GM21619 (cell line): ENCODE measurements at regions not wholly inside any gene's neighbourhood (a gene's known extent, or its start where the extent isn't known, plus 50 kb on each side); places are given as distances from the start of the nearest gene placed in this dataset.

Experiments
- ATAC-seq: cut with Tn5 transposase; IDR thresholded peaks from one replicate; pipeline ENCODE4 v1.9.1; 2021; ENCODE audit not compliant: unreplicated experiment

DNA sequence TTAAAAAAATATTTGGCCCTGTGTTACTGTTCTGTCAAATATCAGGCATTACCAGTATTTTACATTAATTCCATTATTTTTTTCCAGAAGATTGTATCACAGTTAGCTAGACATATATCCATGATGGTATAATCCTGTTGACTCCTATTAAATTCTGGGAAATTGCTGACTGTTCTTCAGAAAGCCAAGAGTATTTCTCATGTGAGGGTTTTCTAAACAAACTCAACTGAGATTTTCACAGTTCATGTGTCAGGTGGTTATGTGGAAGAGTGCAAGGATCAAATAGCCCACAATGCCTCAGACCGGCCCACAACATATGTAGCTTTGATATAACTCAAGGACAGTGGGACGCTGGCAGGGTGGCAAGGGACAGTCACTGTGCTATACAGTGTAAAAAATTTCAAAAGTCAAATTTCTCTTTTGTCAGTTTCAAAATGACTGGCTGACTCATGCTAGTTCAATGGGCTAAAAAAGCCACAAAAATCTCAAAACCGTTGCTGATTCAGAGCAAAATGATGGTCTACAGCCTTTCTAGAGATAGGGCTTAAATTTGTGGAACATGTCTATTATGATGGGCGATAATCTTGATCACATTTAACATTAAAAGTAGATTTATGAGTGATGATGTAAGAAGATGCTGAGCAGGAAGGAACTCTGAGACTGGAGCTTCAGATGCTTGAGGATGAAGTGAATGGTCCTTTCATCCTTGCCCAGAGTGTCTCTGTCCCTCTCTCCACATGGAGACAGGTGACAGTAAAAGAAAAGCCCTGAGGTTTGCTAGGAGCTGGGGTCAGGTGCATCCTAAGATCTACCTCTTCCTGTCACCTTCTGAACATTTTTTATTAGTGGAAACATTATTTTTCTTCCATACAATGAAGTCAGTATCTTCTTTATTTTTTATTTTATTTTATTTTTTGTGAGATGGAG, 175.8 kb upstream of the PIEZO2 start:
- peak; percentile 82 for ATAC-seq

DNA sequence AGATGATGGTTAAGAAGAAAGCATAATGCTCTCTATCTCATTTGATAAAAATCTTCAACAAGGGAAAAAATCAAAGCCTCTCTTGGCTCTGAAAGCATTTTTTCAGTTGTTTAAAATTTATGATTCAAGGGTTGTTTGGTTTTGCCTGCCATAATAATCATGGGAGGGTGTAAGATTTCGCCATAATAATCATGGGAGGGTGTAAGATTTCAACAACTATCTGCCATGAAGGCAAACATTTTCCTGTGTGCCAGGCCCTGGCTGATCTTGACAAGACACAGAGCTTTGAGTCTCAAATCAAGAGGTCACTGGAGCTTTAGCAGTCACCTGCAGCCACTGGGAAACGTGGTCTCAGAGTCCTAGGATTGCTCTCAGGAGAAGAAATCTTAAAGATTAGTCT, 175.1 kb upstream of the PIEZO2 start:
- ATAC-seq: no peak

DNA sequence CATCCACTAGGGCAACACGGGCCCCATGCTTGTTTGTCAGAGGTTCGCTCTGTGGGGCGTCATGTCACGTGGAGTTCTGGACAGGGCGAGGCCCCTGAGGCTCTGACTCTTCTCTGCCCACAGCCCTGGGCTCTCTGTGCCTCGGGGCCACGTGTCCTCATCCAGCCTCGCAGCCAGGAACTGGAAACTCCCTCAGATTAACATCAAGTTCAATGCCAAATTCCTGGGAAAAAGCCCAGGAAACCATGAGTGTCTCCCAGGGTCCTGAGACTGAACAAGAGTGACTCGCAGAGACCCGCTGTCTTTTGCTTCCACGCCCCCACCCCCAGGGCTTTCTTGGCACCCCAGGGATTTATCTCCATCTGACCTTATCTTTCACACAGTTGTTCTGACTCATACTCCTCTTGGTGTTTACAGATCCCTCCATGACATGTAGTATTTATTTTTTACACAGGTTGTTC, 174.0 kb upstream of the PIEZO2 start:
- no peak for ATAC-seq

DNA sequence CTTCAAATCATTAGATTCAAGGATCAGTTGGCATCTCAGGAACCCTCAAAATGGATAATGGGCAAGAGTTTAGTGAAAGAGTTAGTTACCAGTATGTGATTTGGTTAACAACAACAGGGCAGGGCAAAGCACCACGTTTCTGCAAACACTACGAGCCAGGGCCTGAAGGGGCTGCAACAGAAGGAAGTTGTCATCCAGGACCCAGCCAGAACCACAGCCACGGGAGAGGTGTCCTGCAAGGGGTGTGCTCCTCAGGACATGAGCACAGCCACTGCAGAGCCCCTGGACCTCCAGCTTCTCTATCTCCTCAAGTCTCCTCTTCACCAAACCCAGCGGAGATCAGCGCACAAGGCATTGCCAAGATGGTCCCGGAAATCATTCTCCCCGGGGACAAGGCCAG, 173.3 kb upstream of the PIEZO2 start:
- ATAC-seq: no peak

DNA sequence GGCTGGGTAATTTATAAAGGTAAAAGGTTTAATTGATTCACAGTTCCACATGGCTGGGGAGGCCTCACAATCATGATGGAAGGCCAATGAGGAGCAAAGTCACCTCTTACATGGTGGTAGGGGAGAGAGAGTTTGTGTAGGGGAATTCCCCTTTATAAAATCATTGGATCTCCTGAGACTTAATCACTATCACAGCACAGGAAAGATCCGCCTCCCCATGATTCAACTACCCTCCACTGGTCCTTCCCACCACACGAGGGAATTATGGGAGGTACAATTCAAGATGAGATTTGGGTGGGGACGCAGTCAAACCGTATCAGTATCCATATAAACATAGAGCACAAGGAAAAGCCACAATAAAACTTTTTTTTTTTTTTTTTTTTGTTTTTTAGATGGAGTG, 172.6 kb upstream of the PIEZO2 start:
- no peak for ATAC-seq

DNA sequence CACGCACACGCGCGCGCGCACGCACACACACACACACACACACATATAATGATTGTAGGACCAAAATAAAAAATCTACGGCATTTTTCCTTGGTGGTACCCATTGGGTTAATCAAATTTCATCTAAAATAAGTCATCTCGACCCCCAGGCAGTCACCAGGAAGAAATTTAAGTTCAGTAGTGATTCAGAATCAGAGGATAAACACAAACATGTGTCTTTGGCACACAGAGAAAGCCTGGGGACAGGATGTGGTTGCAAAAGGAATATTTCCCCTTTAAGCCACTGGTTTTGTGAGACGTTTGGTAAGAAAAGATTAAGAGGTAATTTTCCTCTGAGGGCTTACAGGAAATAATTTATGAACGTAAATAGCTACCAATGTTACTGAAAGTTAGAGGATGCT, 171.6 kb upstream of the PIEZO2 start:
- ATAC-seq: no peak

DNA sequence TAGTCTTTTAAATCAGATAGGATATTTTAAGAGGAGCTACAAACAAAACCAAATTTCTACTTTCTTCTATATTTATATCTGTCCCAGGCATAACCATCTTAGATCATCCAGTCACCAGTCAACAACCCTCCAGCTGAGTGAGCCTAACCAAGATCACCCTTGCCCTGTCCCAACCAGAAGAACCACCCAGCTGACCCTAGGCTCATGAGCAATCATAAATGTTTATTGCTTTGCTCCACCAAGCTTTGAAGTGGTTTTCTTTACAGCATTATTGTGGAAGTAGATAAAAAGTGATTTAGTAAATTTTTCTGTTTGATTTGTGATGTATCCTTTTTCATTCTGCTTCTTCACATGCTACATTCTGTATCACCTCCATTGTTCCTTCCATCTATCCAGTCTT, 167.2 kb upstream of the PIEZO2 start:
- no peak for ATAC-seq

DNA sequence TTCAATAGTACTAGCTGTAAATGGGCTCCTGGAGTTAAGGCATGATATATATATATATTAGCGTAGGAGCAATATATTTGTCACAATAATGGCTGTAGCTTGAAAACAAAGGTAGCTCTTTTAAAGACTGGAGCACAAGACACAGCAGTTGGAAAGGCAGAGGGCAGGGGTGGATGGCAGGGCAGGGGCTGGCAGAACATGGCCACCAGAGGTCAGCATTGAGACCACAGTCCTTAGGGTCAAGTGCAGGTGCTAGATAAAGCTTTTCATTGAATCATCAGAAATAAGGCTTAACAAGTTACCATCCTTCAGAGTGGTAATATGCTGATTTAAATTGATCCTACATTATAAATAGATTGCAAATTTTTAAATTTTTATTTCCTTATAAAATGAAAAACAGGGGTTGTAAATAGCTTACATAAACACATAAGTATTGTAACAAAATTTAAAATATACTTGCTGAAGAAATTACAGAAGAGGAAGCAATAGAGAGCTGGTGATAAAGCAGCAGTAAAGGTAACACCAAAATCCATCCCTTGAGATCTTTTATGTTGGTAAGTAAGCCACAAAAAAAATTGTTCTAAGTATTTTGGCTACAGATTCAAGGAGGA, 161.2 kb upstream of the PIEZO2 start:
- ATAC-seq: peak; percentile 58

DNA sequence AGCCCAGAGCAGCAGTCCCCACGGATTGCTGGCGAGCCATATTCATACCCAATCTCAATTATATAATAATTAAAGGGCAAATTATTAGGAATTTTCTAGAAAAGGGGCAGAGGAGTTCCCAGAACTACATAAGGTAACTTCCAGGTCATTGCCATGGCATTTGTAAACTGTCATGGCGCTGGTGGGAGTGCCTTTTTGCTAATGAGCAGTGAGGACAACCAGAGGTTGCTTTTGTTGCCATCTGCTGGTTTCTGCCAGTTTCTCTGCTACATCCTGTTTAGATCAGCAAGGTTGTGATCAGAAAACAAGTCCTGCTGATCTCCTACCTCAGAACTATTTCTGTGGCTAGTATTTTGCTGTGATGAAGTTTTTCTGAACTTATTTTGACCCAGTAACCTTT, 159.8 kb upstream of the PIEZO2 start:
- no peak for ATAC-seq

DNA sequence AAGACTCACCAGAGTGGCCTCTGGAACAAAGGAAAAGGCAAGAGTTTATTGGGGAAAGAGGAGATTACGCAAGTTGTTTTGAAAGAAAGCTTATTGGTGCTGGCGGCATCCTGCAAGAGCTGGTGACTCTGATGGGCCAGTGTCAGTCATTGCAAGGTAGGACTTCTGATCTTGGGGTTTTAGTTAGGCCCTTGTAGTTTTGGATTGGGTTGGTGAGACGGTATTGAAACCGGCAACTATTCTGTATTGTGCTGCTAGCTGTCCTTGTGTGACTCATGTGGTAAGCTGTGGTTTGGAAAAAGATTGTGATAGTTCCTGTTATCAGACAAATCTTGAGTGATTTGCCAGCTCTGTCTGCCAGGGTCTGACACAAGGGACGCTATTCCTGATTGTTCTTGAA, 159.1 kb upstream of the PIEZO2 start:
- no peak for ATAC-seq

DNA sequence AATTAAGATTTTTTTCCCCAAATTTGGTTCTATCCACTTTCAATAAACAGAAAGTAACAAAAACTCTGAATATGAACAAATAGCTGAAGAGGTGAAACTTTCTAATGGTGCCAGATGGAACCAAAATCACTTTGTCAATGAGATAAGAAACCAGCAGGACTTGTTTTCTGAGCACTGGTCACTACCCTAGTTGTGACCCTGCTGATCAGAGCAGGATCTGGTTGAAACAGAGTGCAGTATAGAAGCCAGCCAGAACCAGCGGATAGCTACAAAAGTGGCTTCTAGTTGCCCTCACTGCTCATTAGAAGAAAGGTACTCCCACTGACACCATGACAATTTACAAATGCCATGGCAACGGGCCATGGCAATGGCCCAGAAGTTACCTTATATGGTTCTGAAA, 158.3 kb upstream of the PIEZO2 start:
- no peak for ATAC-seq

DNA sequence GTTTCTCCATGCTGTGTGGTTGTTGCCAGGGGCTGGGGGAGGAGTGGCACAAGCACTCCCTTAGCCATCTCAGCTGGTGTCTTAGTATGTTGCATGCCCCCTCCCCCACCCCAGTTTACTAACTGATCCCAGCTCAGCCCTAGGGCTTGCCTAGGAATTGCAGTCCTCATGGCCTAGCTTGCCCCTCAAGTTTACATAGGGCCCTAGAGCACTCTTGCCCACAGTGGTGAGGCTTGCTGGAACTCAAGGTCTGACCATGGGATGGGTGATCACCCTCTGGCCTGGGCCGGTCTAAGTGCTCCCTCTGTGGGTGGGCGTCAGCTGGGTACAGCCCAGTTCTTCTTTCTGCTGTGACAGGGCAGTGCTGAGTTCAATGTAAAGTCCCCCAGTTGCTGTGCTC, 156.1 kb upstream of the PIEZO2 start:
- no peak for ATAC-seq

DNA sequence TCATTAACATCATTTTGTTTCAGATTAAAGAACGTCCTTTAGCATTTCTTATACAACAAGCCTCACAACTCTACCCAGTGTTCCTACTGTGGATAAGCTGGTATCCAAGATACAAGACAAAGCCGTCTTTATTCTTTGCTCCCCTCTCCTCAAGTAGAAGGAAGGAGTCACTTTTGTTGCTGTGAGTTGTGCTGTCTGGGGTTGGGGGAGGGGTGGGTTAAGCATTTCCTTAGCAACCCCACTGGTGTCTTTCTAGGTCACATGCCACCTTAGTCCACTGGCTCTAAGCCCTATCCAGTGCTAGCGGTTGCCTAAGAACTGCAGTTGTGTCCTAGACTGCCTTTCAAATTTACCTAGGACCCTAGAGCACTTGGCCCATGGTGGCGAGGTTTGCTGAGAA, 155.6 kb upstream of the PIEZO2 start:
- ATAC-seq: no peak

DNA sequence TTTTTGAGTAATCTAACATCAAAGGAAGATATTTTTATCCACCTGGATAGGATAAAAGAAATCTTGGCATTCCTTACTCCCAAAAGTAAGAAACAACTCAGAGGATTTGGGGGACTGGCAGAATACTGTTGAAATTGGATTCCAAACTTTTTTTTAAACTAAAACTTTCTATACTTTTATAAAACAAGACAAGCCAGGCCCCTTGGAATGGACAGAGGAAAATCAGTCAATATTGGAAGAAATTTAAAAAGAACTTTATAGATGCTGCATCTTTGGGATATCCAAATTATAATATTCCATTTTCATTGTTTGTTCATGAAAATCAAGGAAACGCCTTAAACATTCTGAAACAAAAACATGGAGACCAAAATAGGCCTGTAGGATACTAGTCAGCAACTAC, 147.6 kb upstream of the PIEZO2 start:
- no peak for ATAC-seq

DNA sequence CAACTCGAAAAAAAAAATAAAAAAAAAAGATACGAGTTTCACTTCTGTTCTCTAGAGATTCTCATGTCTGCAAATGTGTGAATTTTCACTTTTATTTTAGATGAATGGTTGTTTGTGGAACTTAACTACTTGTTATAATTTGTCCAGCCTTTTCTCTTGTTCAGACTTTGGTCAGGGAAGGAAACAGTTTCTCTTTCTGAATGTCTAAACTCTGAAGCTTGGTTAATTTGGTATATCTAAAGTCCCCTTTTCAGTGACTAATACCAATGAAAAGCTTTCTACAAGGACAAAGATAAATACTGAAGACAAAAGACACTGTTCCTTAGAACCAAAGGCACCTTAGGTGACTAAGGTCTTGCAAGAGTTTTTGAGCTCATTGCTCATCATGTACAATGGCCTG, 144.4 kb upstream of the PIEZO2 start:
- ATAC-seq: no peak

DNA sequence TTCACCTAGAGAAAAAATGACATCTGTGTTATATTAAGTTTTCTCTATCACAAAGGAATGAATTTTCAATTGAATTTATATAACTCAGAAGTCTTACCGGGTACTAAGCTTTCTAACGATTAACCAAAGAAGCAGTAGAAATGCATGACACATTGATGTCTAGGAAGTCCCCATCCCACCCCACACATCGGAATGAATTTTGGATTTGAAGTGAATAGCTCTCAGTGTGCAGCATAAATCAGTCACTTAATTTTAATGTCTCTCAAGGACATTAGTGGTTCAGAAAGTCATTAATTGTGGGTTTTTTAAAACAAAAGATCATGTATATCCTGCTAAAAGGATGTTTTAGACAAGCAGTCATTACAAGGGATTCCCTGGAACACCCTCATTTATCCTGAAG, 141.4 kb upstream of the PIEZO2 start:
- ATAC-seq: no peak

DNA sequence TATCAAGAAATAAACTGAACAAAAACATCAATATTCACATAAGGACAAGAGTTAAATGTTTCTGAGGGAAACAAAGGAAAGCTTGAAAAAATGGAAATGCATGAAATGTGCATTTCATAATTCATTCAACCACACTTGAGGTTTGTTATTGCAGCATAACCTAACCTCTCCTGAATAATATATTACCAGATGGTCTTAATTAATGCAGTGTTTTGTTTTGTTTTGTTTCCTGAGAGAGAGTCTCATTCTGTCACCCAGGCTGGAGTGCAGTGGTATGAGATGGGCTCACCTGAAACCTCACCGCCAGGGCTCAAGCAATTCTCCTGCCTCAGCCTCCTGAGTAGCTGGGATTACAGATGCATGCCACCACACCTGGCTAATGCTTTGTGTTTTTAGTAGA, 139.9 kb upstream of the PIEZO2 start:
- ATAC-seq: no peak

DNA sequence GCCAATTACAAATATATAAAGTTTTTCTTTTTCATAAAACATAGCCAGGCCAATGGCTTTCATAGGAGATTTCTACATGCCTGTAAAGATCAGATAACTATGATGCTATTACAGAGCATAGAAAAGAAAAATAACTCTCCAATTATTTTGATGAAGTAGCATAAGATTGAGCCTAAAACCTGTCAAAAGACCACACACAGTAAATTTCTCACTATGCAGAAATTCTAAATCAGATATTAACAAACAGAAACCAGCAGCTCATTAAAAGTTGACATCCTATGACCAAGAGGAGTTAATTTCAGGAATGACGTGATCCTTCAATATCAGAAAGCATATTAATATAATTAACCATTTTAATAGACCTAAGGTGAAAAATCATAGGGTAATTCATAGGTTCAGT, 139.0 kb upstream of the PIEZO2 start:
- no peak for ATAC-seq

DNA sequence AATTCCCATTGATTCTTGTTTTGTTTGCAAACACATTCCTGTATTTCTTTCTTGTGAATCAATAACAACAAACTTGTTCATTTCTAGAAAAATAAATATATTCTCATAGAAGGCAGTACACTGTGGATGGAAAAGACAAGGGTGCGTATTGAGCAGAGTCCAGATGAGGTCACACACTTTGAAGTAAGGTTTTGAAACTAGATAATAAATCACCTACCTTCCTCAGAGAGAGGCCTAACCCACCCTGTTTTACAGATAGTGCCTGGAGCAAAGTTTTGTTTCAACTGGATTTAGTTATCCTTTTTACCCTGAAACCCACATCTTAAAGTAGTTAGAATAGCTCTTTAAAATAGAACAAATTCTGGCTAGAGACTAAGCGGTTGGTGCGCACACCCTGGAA, 137.1 kb upstream of the PIEZO2 start:
- no peak for ATAC-seq

DNA sequence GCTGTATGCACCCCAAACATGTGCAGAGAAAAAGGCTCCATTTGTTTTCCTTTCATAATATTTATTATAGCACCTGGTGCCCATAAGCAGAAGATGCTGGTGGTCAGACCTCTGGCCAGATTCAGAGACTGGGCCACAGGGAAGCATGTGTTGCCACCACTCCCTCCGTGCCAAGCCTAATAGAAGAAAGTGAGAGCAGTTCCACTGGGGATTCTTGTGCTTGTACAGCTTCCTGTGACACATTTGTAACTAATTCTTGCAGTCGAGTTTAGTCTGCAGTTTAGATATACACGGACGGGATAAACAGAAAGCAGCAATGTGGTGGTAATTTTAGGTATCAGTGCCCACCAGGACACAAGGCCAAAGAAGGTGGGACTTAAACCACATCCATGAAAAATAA, 135.4 kb upstream of the PIEZO2 start:
- no peak for ATAC-seq

DNA sequence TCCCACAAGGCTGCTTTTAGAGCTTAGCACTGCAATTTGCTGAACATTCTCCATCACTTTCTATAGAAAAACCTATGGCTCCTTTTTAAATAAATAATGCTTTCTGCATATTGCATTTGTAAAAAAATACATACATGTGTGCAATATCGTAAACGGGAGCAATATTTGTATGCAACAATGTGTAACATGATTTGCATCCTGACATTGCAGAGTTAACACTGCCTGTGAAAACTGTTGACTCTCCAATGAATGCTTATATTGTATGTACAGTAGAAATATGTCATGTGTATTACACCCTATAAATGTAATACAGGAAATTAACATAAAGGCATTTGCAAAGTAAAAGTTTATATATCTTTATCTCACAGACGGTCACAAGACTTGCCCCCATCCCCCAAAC, 135.0 kb upstream of the PIEZO2 start:
- no peak for ATAC-seq

DNA sequence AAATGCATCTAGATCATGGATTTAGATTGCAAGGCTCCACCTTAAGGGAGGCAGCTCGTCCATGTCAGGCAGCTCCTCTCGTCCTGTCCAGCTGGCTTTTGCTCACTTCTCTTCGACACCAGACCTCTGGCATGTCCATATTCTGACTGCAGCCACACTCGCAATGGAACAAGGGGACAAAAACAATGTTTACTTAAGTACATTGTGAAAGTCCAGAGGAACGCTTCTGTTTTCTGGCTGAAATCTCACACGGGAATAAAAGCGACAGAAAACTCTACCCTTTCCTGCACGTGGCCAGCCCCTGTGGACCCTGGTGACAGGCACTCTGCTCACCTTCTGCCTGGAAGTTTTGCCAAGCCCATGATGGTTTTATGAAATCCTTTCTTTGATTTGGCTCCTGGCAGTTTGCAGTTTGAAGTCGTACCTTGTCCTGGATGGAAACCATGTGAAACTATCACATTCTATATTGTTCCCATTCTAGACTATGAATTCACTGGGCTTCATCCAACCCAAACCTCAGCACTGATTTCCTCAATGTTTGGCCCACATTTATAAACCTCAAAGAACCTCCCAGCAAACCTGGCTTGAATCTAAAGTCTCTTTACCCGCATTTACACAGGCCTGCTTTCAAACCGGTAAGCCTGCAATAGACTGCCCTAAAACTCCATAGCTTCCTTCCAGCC, 134.3 kb upstream of the PIEZO2 start:
- no peak for ATAC-seq
